Panc1 (cell line): ENCODE measurements at regions not wholly inside any gene's neighbourhood (a gene's known extent, or its start where the extent isn't known, plus 50 kb on each side); places are given as distances from the start of the nearest gene placed in this dataset.

Experiments used
- CTCF ChIP-seq: fragments of 450-650 bp; IDR thresholded peaks from 2 replicates; pipeline ENCODE4 v1.5.1; 2017; ENCODE audit warnings: mild to moderate bottlenecking
- POLR2AphosphoS5 ChIP-seq: IDR thresholded peaks from 2 replicates; pipeline ENCODE4 v1.6.1; 2012; ENCODE audit warnings: mild to moderate bottlenecking, low read depth, low read length, moderate library complexity

- TF ChIP-seq POLR2AphosphoS5 (no peak), CTCF (no peak)
These were observed 579.4 kb upstream of the SLC8A1 start for GRCh38 chr2:41031282-41031681.
